HepG2 (cell line): ENCODE measurements at regions not wholly inside any gene's neighbourhood (a gene's known extent, or its start where the extent isn't known, plus 50 kb on each side); places are given as distances from the start of the nearest gene placed in this dataset.
A peak's percentile ranks its signal among the peaks of the same experiment; 100 is the strongest.

Experiments used
- ARNTL ChIP-seq: sonication (generic); formaldehyde crosslinking; IDR thresholded peaks from 2 replicates; pipeline ENCODE4 v1.4.0; 2020; ENCODE audit warnings: mild to moderate bottlenecking, missing genetic modification reagents
- CENPT ChIP-seq: sonication (generic); formaldehyde crosslinking; IDR thresholded peaks from 2 replicates; pipeline ENCODE4 v1.8.0; 2022; ENCODE audit warnings: low read depth, mild to moderate bottlenecking, moderate library complexity, missing genetic modification reagents
- CSRNP1 ChIP-seq: sonication (generic); formaldehyde crosslinking; IDR thresholded peaks from 2 replicates; pipeline ENCODE4 v1.8.1; 2023; ENCODE audit warnings: mild to moderate bottlenecking, missing genetic modification reagents
- HNRNPK ChIP-seq: fragments of 200-400 bp; formaldehyde crosslinking; IDR thresholded peaks from 2 replicates; pipeline ENCODE4 v1.6.1; 2018; ENCODE audit warnings: low read length, low read depth, moderate library complexity, mild to moderate bottlenecking; ENCODE audit not compliant: poor library complexity, severe bottlenecking
- MED1 ChIP-seq: sonication (generic); formaldehyde crosslinking; IDR thresholded peaks from 2 replicates; pipeline ENCODE4 v1.4.0; 2020; ENCODE audit warnings: missing genetic modification reagents
- MED13 ChIP-seq: sonication (generic); formaldehyde crosslinking; IDR thresholded peaks from 2 replicates; pipeline ENCODE4 v1.5.0; 2020; ENCODE audit warnings: missing genetic modification reagents
- SP1 ChIP-seq, 2 experiments: fragments of 450-650 bp in 1 of 2; sonication (generic) in 1 of 2; formaldehyde crosslinking in 1 of 2; IDR thresholded peaks; 2 replicates each; pipeline versions ENCODE4 v1.4.0 to v1.6.1; 2016 to 2020; ENCODE audit warnings: missing genetic modification reagents in 1 of 2
- ZBTB37 ChIP-seq: sonication (generic); formaldehyde crosslinking; IDR thresholded peaks from 2 replicates; pipeline ENCODE4 v1.4.0; 2020; ENCODE audit warnings: mild to moderate bottlenecking, missing genetic modification reagents
- ZFYVE20 ChIP-seq: sonication (generic); formaldehyde crosslinking; IDR thresholded peaks from 2 replicates; pipeline ENCODE4 v1.8.0; 2023; ENCODE audit warnings: low read depth, mild to moderate bottlenecking, moderate library complexity, missing genetic modification reagents, borderline replicate concordance
- ZNF124 ChIP-seq: sonication (generic); formaldehyde crosslinking; IDR thresholded peaks from 2 replicates; pipeline ENCODE4 v1.4.0; 2020; ENCODE audit warnings: missing genetic modification reagents
- ZNF280B ChIP-seq: sonication (generic); formaldehyde crosslinking; IDR thresholded peaks from 2 replicates; pipeline ENCODE4 v1.5.0; 2020; ENCODE audit warnings: missing genetic modification reagents, mild to moderate bottlenecking, borderline replicate concordance
- ZNF281 ChIP-seq: sonication (generic); formaldehyde crosslinking; IDR thresholded peaks from 2 replicates; pipeline ENCODE4 v1.4.0; 2020; ENCODE audit warnings: missing genetic modification reagents, borderline replicate concordance
- ZNF414 ChIP-seq: sonication (generic); formaldehyde crosslinking; IDR thresholded peaks from 2 replicates; pipeline ENCODE4 v1.5.0; 2020; ENCODE audit warnings: missing genetic modification reagents
- TF ChIP-seq, protein P1 (sequence below): sonication (generic); formaldehyde crosslinking; IDR thresholded peaks from 2 replicates; pipeline ENCODE4 v1.4.0; 2020; ENCODE audit warnings: missing genetic modification reagents

- TF ChIP-seq, protein P1, sequence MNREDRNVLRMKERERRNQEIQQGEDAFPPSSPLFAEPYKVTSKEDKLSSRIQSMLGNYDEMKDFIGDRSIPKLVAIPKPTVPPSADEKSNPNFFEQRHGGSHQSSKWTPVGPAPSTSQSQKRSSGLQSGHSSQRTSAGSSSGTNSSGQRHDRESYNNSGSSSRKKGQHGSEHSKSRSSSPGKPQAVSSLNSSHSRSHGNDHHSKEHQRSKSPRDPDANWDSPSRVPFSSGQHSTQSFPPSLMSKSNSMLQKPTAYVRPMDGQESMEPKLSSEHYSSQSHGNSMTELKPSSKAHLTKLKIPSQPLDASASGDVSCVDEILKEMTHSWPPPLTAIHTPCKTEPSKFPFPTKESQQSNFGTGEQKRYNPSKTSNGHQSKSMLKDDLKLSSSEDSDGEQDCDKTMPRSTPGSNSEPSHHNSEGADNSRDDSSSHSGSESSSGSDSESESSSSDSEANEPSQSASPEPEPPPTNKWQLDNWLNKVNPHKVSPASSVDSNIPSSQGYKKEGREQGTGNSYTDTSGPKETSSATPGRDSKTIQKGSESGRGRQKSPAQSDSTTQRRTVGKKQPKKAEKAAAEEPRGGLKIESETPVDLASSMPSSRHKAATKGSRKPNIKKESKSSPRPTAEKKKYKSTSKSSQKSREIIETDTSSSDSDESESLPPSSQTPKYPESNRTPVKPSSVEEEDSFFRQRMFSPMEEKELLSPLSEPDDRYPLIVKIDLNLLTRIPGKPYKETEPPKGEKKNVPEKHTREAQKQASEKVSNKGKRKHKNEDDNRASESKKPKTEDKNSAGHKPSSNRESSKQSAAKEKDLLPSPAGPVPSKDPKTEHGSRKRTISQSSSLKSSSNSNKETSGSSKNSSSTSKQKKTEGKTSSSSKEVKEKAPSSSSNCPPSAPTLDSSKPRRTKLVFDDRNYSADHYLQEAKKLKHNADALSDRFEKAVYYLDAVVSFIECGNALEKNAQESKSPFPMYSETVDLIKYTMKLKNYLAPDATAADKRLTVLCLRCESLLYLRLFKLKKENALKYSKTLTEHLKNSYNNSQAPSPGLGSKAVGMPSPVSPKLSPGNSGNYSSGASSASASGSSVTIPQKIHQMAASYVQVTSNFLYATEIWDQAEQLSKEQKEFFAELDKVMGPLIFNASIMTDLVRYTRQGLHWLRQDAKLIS, result no peak
- TF ChIP-seq HNRNPK (no peak), ZNF414 (CRISPR knock-in tag) (no peak), CENPT (CRISPR knock-in tag) (no peak), ZNF281 (CRISPR knock-in tag) (peak; percentile 37; the same call in 1 of the 2 replicates), SP1 (IDR thresholded peaks at IDR 0.05) (no peak), SP1 (CRISPR knock-in tag; IDR thresholded peaks at IDR 0.05) (no peak), ZBTB37 (CRISPR knock-in tag) (no peak), ZNF280B (no peak), ZNF124 (CRISPR knock-in tag) (no peak), ARNTL (0 out of 2 replicates have a peak, but pooled peaks have one; percentile 22), CSRNP1 (CRISPR knock-in tag) (0 out of 2 replicates have a peak, but pooled peaks have one; percentile 30), ZFYVE20 (CRISPR knock-in tag) (no peak), MED1 (CRISPR knock-in tag) (peak; percentile 50), MED13 (CRISPR knock-in tag) (no peak)
These were observed 140.4 kb upstream of the TAB2 start (continued) for GRCh38 chr6:149176971-149177667.
